Skeletal muscle satellite cell (primary cell): ENCODE measurements at regions not wholly inside any gene's neighbourhood (a gene's known extent, or its start where the extent isn't known, plus 50 kb on each side); places are given as distances from the start of the nearest gene placed in this dataset.

Experiments used
- H3K27me3 ChIP-seq: 2 replicates; pipeline ENCODE4 v1.7.0; 2013; ENCODE audit warnings: low read length; ENCODE audit not compliant: control insufficient read depth, insufficient read depth
- H3K36me3 ChIP-seq: 2 replicates; pipeline ENCODE4 v1.7.0; 2013; ENCODE audit warnings: mild to moderate bottlenecking, control low read depth, low read length; ENCODE audit not compliant: insufficient read depth
- H3K4me1 ChIP-seq: 2 replicates; pipeline ENCODE4 v1.7.0; 2013; ENCODE audit warnings: low read length; ENCODE audit not compliant: control insufficient read depth, insufficient read depth
- H3K4me2 ChIP-seq: 2 replicates; pipeline ENCODE4 v1.7.0; 2013; ENCODE audit warnings: mild to moderate bottlenecking, low read length
- H3K4me3 ChIP-seq: 2 replicates; pipeline ENCODE4 v1.7.0; 2013; ENCODE audit warnings: low read length
- H3K9ac ChIP-seq: 2 replicates; pipeline ENCODE4 v1.7.0; 2013; ENCODE audit warnings: mild to moderate bottlenecking, low read depth, low read length, moderate library complexity
- H3K9me3 ChIP-seq: replicated peaks from 2 replicates; pipeline ENCODE4 v1.7.0; 2013; ENCODE audit warnings: mild to moderate bottlenecking, control low read depth, low read length

- H3K4me2 ChIP-seq = no peak overlapping the region
- no peaks in the 10 kb centered on the region for H3K4me1 ChIP-seq
- H3K9me3 ChIP-seq = no peaks in the 10 kb centered on the region
- no peak overlapping the region for H3K9ac ChIP-seq
- H3K4me3 ChIP-seq = no peak overlapping the region
- H3K27me3 ChIP-seq = no peaks in the 10 kb centered on the region
- H3K36me3 ChIP-seq = no peaks in the 10 kb centered on the region
These were observed 188.4 kb upstream of the PWP1 start for GRCh38 chr12:107497231-107497630.

DNA sequence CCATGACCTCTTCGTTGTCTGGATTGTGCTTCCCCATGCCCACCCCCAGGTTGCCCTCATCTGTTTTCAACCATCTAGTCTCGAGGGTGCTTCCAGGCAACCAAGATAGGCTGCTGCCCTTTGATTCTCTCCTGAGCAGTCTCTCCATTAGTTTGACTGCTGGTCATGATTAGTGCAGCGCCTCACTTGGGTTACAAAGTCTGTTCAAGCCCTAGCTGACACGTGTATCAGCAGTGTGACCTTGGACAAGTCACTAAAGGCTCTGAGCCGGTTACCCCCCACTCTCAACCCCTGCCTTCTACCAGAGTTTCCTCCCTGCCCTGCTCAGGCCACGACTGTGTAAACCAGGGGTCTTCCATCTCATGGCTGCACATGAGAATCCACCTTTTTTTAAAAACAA, 185.3 kb upstream of the PWP1 start:
- Histone ChIP-seq H3K9me3 (no peaks in the 10 kb centered on the region), H3K4me1 (no peaks in the 10 kb centered on the region), H3K4me2 (no peak overlapping the region), H3K9ac (no peak overlapping the region), H3K27me3 (no peaks in the 10 kb centered on the region), H3K36me3 (no peaks in the 10 kb centered on the region), H3K4me3 (no peak overlapping the region)

DNA sequence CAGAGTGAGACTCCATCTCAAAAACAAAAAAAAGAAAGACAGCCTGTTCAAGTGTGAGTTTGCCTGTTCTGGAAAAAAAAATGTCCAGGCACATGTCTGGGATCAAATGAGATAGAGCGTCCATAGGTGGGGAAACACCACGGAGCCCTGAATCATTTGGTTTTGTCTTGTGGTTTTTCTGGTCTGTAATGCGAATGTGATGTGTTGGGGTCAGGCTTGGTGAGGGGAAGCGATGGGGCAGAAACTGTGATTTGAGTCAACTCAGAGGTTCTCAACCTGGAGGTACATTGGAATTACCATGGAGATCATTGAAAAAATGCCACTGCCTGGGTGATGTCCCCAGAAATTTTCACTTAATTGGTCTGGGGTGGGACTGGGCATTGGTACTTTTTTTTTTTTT, 183.9 kb upstream of the PWP1 start:
- Histone ChIP-seq H3K36me3 (no peaks in the 10 kb centered on the region), H3K9ac (no peak overlapping the region), H3K4me2 (no peak overlapping the region), H3K9me3 (no peaks in the 10 kb centered on the region), H3K4me3 (no peak overlapping the region), H3K27me3 (no peaks in the 10 kb centered on the region), H3K4me1 (no peaks in the 10 kb centered on the region)

- Histone ChIP-seq H3K4me1 (no peaks in the 10 kb centered on the region), H3K9me3 (no peaks in the 10 kb centered on the region), H3K27me3 (peaks cover 2% of the 10 kb centered on the region), H3K9ac (no peak overlapping the region), H3K4me3 (no peak overlapping the region), H3K4me2 (no peak overlapping the region), H3K36me3 (no peaks in the 10 kb centered on the region)
These were observed 182.3 kb upstream of the PWP1 start for GRCh38 chr12:107503129-107503855.

DNA sequence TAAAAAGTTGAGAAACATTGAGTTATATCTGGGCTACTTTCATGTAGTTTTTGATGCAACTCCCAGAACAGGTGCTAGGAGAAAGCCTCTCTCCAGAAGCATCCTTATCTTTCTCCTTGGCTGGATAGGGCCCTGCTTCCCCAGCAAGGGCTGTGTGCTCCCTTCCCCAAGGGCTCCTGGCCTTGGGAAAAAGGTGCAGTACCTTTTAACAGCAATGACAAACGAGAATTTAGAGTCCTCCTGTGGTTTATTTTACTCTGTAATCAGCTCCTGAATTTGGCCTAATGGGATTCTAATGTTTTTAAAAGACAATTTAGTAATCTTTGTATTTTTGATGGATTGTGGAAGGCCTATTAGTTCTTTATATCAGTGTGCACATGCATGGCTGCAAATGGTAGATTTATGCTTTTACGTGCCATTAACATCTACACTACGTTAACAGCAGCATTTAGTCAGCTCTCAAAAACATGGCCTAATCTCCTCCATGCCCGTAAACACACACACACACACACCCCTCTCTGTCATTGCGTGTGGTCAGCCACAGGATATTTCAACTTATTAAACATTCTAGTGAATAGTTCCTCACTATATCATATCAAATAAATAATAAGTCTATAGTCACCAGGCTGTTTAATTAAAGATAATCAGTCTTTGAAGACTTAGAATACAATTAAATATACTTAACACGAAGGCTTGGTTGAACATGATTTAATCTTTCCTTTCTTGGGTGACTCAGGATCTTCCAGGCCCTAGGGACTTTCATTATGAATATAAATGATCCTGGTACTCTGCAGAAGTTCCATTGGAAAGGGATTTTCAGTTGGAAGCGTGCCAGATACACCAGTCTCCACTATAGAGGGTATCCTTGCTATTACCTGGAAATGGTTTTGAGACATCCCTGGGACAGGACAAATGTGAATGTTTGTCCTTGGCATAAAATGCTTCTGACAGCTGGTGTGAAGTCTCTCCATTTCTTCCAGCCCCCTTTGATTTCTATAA, 181.4 kb upstream of the PWP1 start:
- H3K4me1 ChIP-seq = no peaks in the 10 kb centered on the region
- H3K9ac ChIP-seq = no peak overlapping the region
- H3K27me3 ChIP-seq = peaks cover 2% of the 10 kb centered on the region
- H3K9me3 ChIP-seq = no peaks in the 10 kb centered on the region
- no peaks in the 10 kb centered on the region for H3K36me3 ChIP-seq
- H3K4me3 ChIP-seq = no peak overlapping the region
- H3K4me2 ChIP-seq = no peak overlapping the region

- H3K4me3 ChIP-seq = no peak overlapping the region
- no peak overlapping the region for H3K4me2 ChIP-seq
- H3K36me3 ChIP-seq = no peaks in the 10 kb centered on the region
- no peak overlapping the region for H3K9ac ChIP-seq
- peaks cover 2% of the 10 kb centered on the region for H3K27me3 ChIP-seq
- H3K9me3 ChIP-seq = no peaks in the 10 kb centered on the region
- H3K4me1 ChIP-seq = peaks cover 4% of the 10 kb centered on the region
These were observed 176.2 kb upstream of the PWP1 start for GRCh38 chr12:107509421-107509820.

DNA sequence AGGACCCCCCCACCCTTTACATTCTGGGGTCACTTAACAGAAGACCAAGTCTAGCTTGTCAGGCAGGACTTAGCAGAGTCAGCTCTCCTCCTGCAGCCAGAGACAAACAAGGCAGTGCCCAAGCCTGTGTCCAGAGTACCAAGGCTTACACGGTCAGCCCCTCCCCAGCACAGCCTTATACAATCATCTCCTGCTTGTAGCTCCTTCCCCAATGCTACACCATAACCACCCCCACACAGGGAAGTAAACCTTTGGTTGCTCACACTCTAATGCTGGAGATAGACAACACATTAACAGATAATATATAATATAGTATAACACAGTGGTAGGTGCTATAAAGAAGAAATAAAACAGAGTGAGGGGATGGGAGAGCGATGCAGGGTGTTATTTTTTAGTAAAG, 175.4 kb upstream of the PWP1 start:
- H3K4me3 ChIP-seq = no peak overlapping the region
- no peaks in the 10 kb centered on the region for H3K36me3 ChIP-seq
- H3K4me2 ChIP-seq = no peak overlapping the region
- no peaks in the 10 kb centered on the region for H3K9me3 ChIP-seq
- peaks cover 2% of the 10 kb centered on the region for H3K27me3 ChIP-seq
- no peak overlapping the region for H3K9ac ChIP-seq
- peaks cover 9% of the 10 kb centered on the region for H3K4me1 ChIP-seq

GRCh38 chr12:107511292-107511691, 174.3 kb upstream of the PWP1 start:
- no peak overlapping the region for H3K4me3 ChIP-seq
- H3K27me3 ChIP-seq = peaks cover 2% of the 10 kb centered on the region
- H3K36me3 ChIP-seq = no peaks in the 10 kb centered on the region
- no peak overlapping the region for H3K4me2 ChIP-seq
- H3K9ac ChIP-seq = no peak overlapping the region
- no peaks in the 10 kb centered on the region for H3K9me3 ChIP-seq
- peaks cover 19% of the 10 kb centered on the region for H3K4me1 ChIP-seq

DNA sequence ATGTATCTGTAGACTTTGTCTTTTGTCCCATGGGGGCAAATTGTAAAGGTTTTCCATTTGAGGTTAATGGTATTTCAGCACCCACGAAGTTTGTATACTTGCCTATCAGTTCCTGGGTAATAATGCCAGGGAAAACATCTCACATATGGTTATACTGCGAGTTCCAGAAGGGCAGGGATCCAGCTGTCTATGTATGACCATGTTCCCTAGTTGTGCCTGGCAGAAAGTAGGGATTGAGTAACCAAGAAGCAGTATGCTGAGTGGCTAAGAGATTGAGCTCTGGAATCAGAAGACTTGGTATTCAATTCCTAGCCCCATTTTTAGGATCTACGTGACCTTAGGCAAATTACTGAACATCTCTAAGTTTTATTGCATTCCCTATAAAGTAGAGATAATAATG, 173.2 kb upstream of the PWP1 start:
- Histone ChIP-seq H3K9ac (no peak overlapping the region), H3K4me2 (no peak overlapping the region), H3K36me3 (no peaks in the 10 kb centered on the region), H3K9me3 (no peaks in the 10 kb centered on the region), H3K27me3 (peaks cover 2% of the 10 kb centered on the region), H3K4me3 (no peak overlapping the region), H3K4me1 (peaks cover 22% of the 10 kb centered on the region)

GRCh38 chr12:107513184-107513583, 172.4 kb upstream of the PWP1 start:
- H3K27me3 ChIP-seq = no peaks in the 10 kb centered on the region
- H3K9ac ChIP-seq = no peak overlapping the region
- H3K4me3 ChIP-seq = no peak overlapping the region

GRCh38 chr12:107513636-107514400, 171.8 kb upstream of the PWP1 start:
- Histone ChIP-seq H3K9ac (no peak overlapping the region), H3K27me3 (no peaks in the 10 kb centered on the region), H3K9me3 (no peaks in the 10 kb centered on the region), H3K4me3 (no peak overlapping the region), H3K4me1 (peaks cover 22% of the 10 kb centered on the region), H3K4me2 (no peak overlapping the region), H3K36me3 (no peaks in the 10 kb centered on the region)

More at GRCh38 chr12:107513184-107513583, 172.4 kb upstream of the PWP1 start:
- Histone ChIP-seq H3K4me1 (peaks cover 22% of the 10 kb centered on the region), H3K36me3 (no peaks in the 10 kb centered on the region), H3K4me2 (no peak overlapping the region), H3K9me3 (no peaks in the 10 kb centered on the region)
